ENCODE measurements at regions not wholly inside any gene's neighbourhood (a gene's known extent, or its start where the extent isn't known, plus 50 kb on each side); places are given as distances from the start of the nearest gene placed in this dataset.

GRCh38 chr4:137694138-137694537 is 161.8 kb upstream of the PCDH18 start:
- TF ChIP-seq RXRA (IDR thresholded peaks at IDR 0.05) (no peak), JUND (IDR thresholded peaks at IDR 0.05) (no peak), CTCF (IDR thresholded peaks at IDR 0.05; ENCODE audit: low read depth, low read length, missing input control) (no peak), ZBTB33 (IDR thresholded peaks at IDR 0.05) (no peak), TAF1 (conservative IDR thresholded peaks at IDR 0.05) (no peak), HNF4G (IDR thresholded peaks at IDR 0.05) (no peak), REST (IDR thresholded peaks at IDR 0.05) (no peak), FOXA1 (IDR thresholded peaks at IDR 0.05) (no peak), EGR1 (IDR thresholded peaks at IDR 0.05; ENCODE audit: low read depth in 2 of 2) (no peak), GABPA (IDR thresholded peaks at IDR 0.05 in 1 of 2, conservative IDR thresholded peaks at IDR 0.05 in 1 of 2) (no peak)

Measured in liver (tissue), 3 donors.